Activated CD4-positive, alpha-beta T cell treated with anti-CD3 and anti-CD28 coated beads, Interleukin-2, Interleukin-6, amounts not matched to agents 100 ng/mL and 50 ng/mL, durations not matched to agents 16 hours and 8 hours (primary cell): ENCODE measurements at regions not wholly inside any gene's neighbourhood (a gene's known extent, or its start where the extent isn't known, plus 50 kb on each side); places are given as distances from the start of the nearest gene placed in this dataset.
"Not testable (repeated sequence)": the region's sequence is repeated elsewhere in the genome, so short reads cannot be mapped to it uniquely, and the experiment has no call there.

Experiments used
- DNase-seq: peaks from one replicate; pipeline ENCODE4 v3.0.0-alpha.2; 2020

GRCh38 chr5:101326766-101327165 lies 423.7 kb upstream of the ST8SIA4 start:
- DNase-seq = no peak

- DNase-seq = not testable (repeated sequence)
Measured at GRCh38 chr5:101316401-101316800, 413.3 kb upstream of the ST8SIA4 start.

GRCh38 chr5:101306391-101307137 lies 403.5 kb upstream of the ST8SIA4 start:
- DNase-seq = no peak

- no peak for DNase-seq
Measured at GRCh38 chr5:101296477-101296876, 393.4 kb upstream of the ST8SIA4 start.

GRCh38 chr5:101292199-101292598 lies 389.1 kb upstream of the ST8SIA4 start:
- no peak for DNase-seq

- not testable (repeated sequence) for DNase-seq
Measured at GRCh38 chr5:101290761-101291160, 387.7 kb upstream of the ST8SIA4 start.

- DNase-seq = no peak
Measured at GRCh38 chr5:101288633-101289032, 385.6 kb upstream of the ST8SIA4 start.

- no peak for DNase-seq
Measured at GRCh38 chr5:101284736-101285375, 381.8 kb upstream of the ST8SIA4 start.

- not testable (repeated sequence) for DNase-seq
Measured at GRCh38 chr5:101283938-101284337, 380.9 kb upstream of the ST8SIA4 start.

GRCh38 chr5:101278917-101279316 lies 375.8 kb upstream of the ST8SIA4 start:
- DNase-seq = no peak

- DNase-seq = no peak
Measured at GRCh38 chr5:101278011-101278687, 375.1 kb upstream of the ST8SIA4 start.

- no peak for DNase-seq
Measured at GRCh38 chr5:101271945-101272344, 368.9 kb upstream of the ST8SIA4 start.

- no peak for DNase-seq
Measured at GRCh38 chr5:101271416-101271815, 368.3 kb upstream of the ST8SIA4 start.

- DNase-seq = no peak
Measured at GRCh38 chr5:101260857-101261256, 357.8 kb upstream of the ST8SIA4 start.

GRCh38 chr5:101253096-101253495 lies 350.0 kb upstream of the ST8SIA4 start:
- DNase-seq = no peak

GRCh38 chr5:101244621-101245020 lies 341.5 kb upstream of the ST8SIA4 start:
- DNase-seq = no peak

GRCh38 chr5:101212942-101213514 lies 309.9 kb upstream of the ST8SIA4 start:
- no peak for DNase-seq

GRCh38 chr5:101206534-101206933 lies 303.5 kb upstream of the ST8SIA4 start:
- no peak for DNase-seq

GRCh38 chr5:101205065-101205464 lies 302.0 kb upstream of the ST8SIA4 start:
- not testable (repeated sequence) for DNase-seq

- DNase-seq = not testable (repeated sequence)
Measured at GRCh38 chr5:101180365-101180764, 277.3 kb upstream of the ST8SIA4 start.

- DNase-seq = no peak
Measured at GRCh38 chr5:101176605-101177004, 273.5 kb upstream of the ST8SIA4 start.

- no peak for DNase-seq
Measured at GRCh38 chr5:101174981-101175380, 271.9 kb upstream of the ST8SIA4 start.

- no peak for DNase-seq
Measured at GRCh38 chr5:101163088-101163487, 260.0 kb upstream of the ST8SIA4 start.

- DNase-seq = no peak
Measured at GRCh38 chr5:101160002-101160401, 256.9 kb upstream of the ST8SIA4 start.
